GM12872 (cell line): ENCODE measurements at regions not wholly inside any gene's neighbourhood (a gene's known extent, or its start where the extent isn't known, plus 50 kb on each side); places are given as distances from the start of the nearest gene placed in this dataset.

ENCODE experiments used
- CTCF ChIP-seq: IDR thresholded peaks from 3 replicates; pipeline ENCODE4 v1.5.1; 2011; ENCODE audit warnings: low read depth, mild to moderate bottlenecking, low read length, moderate library complexity; ENCODE audit not compliant: insufficient read depth

GRCh38 chr11:122491509-122491908 is 164.0 kb upstream of the UBASH3B start:
- no peak for TF ChIP-seq CTCF

- TF ChIP-seq CTCF: no peak
Observed at GRCh38 chr11:122488892-122489706, 166.4 kb upstream of the UBASH3B start.

GRCh38 chr11:122487669-122488068 is 167.9 kb upstream of the UBASH3B start:
- TF ChIP-seq CTCF: no peak

- no peak for TF ChIP-seq CTCF
Observed at GRCh38 chr11:122486793-122487495, 168.6 kb upstream of the UBASH3B start.

- no peak for TF ChIP-seq CTCF
Observed at GRCh38 chr11:122478986-122479385, 176.5 kb upstream of the UBASH3B start.

GRCh38 chr11:122468965-122469364 is 186.6 kb upstream of the UBASH3B start:
- TF ChIP-seq CTCF: no peak

GRCh38 chr11:122463530-122463929 is 192.0 kb upstream of the UBASH3B start:
- TF ChIP-seq CTCF: no peak
